ENCODE measurements at regions not wholly inside any gene's neighbourhood (a gene's known extent, or its start where the extent isn't known, plus 50 kb on each side); places are given as distances from the start of the nearest gene placed in this dataset.
"Not testable (repeated sequence)": the region's sequence is repeated elsewhere in the genome, so short reads cannot be mapped to it uniquely, and the experiment has no call there.

DNA sequence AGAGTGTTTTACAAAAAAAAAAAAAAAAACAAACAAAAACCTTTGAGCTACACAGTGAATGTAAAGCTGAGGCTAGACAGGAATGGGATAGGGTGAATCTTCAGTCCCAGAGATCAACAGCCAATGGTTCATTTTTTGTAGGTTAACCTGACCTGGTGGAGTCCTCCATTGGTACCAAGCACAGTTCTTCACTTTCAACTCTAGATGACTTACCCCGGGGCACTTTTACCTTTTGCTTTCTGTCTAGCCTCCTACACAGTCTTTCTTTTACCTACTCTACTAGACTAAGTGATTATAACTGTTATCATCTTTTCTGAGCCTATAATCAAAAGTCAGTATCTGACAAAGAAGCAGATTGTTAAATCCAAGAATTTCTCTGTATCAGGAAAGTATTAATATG is 50.9 kb downstream of the ANXA2R start:
- DNase-seq (ENCODE audit: low read depth), result no peak

DNA sequence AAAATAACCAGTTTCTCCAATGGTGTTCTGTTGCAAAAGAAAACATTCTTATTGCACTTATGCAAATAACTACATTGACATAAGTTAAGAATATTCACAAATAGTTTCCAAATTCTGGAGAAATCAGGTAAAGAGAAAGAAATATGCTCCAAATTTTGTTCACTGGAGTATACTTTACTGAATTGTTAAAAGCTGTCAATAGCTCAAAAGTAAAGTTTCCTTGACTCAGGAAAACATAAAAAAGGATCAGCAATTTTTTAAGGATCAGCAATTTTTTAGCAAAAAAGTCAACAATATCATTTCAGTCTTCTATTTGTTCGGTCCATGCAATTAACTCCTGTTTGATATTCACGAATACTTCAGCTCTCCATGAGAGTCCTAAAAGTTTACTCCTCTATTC is 51.6 kb downstream of the ANXA2R start:
- no peak for DNase-seq (ENCODE audit: low read depth)

DNA sequence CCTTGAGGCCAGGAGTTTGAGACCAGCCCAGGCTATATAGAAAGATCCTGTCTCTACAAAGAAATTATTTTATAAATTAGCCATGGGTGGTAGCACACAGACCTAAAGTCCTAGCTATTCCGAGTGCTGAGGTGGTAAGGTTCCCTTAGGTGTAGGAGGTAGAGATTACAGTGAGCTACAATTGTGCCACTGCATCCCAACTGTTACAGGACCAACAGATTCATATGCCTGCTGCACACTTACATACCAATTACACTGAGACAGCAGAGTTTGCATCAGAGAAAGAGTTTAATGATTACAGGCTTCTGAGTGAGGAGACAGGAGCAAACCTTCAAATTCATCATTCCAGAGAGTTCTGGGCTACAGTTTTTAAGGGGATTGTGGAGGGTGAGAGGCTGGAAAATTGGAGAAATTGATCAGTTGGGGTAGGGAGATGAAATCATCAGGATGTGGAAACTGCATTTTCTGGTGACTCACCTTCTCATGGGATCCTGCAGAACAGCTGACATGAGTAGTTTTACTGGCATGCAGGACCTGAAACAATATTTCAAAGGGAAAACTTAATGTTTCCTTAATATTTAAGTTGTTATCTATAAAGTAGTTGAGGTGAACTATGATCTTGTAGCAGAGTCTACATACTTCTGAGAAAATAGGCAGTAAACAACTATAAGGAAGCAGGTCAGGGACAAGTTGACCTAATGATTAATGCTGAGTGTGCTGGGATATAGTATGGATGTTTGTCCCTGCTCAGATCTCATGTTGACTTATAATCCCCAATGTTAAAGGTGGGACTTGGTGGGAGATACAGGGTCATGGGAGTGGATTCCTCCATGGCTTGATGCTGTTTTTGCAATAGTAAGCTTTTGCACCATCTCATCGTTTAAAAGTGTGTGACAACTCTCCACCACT is 54.7 kb downstream of the ANXA2R start:
- peak; percentile 46 for DNase-seq (ENCODE audit: low read depth)

DNA sequence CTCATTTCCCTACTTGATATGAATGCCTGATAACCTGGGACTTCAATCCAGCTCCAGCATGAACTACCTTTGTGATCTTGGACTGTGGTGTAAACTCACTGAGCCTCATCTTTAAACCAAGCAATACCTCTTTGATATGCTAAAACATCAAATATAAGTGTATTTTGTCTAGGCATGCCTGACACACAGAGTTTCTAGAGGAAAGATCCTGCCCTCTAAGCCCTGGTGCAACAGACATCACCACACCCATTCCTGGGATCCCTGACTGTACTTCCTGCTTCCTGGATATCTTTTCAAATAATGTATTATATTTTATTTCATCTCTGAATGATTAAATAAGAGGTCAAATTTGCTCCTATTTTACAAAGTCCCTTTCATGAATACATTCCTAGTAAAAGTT is 55.8 kb downstream of the ANXA2R start:
- no peak for DNase-seq (ENCODE audit: low read depth)

DNA sequence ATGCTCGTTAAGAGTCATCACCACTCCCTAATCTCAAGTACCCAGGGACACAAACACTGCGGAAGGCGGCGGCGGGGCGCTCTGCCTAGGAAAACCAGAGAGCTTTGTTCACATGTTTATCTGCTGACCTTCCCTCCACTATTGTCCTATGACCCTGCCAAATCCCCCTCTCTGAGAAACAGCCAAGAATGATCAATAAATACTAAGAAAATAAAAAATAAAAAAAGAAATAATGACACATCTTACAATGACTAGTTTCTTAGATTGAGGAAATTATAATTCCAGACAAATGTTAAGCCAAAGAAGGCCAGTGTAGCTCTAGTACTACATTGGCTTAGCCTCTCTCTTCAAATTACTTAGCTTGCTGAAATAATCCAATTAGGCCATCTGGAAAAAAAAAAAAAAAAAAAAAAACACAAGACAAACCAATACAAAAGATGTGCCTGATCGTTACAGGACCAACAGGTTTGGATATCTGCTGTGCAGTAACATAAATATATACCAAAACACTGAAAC is 58.0 kb downstream of the ANXA2R start:
- no peak for DNase-seq (ENCODE audit: low read depth)

DNA sequence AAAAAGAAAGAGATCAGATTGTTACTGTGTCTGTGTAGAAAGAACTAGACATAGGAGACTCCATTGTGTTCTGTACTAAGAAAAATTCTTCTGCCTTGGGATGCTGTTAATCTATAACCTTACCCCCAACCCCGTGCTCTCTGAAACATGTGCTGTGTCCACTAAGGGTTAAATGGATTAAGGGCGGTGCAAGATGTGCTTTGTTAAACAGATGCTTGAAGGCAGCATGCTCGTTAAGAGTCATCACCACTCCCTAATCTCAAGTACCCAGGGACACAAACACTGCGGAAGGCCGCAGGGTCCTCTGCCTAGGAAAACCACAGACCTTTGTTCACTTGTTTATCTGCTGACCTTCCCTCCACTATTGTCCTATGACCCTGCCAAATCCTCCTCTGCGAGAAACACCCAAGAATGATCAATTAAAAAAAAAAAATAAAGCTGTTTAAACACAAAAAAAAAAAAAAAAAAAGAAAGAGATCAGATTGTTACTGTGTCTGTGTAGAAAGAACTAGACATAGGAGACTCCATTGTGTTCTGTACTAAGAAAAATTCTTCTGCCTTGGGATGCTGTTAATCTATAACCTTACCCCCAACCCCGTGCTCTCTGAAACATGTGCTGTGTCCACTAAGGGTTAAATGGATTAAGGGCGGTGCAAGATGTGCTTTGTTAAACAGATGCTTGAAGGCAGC is 58.6 kb downstream of the ANXA2R start:
- not testable (repeated sequence) for DNase-seq (ENCODE audit: low read depth)

DNA sequence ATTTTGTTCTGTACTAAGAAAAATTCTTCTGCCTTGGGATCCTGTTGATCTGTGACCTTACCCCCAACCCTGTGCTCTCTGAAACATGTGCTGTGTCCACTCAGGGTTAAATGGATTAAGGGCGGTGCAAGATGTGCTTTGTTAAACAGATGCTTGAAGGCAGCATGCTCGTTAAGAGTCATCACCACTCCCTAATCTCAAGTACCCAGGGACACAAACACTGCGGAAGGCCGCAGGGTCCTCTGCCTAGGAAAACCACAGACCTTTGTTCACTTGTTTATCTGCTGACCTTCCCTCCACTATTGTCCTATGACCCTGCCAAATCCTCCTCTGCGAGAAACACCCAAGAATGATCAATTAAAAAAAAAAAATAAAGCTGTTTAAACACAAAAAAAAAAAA is 59.1 kb downstream of the ANXA2R start:
- DNase-seq (ENCODE audit: low read depth), result not testable (repeated sequence)

DNA sequence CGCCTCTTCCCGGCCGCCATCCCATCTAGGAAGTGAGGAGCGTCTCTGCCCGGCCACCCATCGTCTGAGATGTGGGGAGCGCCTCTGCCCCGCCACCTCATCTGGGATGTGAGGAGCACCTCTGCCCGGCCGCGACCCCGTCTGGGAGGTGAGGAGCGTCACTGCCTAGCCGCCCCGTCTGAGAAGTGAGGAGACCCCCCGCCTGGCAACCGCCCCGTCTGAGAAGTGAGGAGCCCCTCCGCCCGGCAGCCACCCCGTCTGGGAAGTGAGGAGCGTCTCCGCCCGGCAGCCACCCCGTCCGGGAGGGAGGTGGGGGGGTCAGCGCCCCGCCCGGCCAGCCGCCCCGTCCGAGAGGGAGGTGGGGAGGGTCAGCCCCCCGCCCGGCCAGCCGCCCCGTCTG is 59.7 kb downstream of the ANXA2R start:
- not testable (repeated sequence) for DNase-seq (ENCODE audit: low read depth)

DNA sequence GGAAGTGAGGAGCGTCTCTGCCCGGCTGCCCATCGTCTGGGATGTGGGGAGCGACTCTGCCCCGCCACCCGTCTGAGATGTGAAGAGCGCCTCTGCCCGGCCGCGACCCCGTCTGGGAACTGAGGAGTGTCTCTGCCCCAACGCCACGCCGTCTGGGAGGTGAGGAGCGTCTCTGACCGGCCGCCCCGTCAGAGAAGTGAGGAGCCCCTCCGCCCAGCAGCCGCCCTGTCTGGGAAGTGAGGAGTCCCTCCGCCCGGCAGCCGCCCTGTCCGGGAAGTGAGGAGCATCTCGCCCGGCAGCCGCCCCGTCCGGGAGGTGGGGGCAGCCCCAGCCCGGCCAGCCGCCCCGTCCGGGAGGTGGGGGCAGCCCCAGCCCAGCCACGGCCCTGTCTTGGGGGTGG is 60.9 kb downstream of the ANXA2R start:
- not testable (repeated sequence) for DNase-seq (ENCODE audit: low read depth)

DNA sequence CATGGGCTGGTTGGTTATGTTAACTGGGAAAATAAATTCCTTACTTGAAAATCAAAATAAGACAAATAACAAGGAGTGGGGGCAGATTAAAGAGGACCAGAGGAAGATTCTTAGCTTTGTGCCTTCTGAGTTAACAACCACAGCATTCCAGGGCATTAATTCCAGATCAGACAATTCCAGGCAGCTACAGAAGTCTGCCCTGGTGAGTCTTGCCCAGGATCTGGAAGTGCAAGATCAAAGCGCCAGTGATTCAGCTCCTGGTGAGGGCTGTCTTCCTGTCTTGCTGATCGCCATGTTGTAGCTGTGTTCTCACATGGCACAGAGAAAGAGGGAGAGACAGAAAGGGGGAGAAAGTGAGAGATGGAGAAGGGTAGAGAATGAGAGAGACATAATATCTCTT is 65.6 kb downstream of the ANXA2R start:
- DNase-seq (ENCODE audit: low read depth), result no peak

DNA sequence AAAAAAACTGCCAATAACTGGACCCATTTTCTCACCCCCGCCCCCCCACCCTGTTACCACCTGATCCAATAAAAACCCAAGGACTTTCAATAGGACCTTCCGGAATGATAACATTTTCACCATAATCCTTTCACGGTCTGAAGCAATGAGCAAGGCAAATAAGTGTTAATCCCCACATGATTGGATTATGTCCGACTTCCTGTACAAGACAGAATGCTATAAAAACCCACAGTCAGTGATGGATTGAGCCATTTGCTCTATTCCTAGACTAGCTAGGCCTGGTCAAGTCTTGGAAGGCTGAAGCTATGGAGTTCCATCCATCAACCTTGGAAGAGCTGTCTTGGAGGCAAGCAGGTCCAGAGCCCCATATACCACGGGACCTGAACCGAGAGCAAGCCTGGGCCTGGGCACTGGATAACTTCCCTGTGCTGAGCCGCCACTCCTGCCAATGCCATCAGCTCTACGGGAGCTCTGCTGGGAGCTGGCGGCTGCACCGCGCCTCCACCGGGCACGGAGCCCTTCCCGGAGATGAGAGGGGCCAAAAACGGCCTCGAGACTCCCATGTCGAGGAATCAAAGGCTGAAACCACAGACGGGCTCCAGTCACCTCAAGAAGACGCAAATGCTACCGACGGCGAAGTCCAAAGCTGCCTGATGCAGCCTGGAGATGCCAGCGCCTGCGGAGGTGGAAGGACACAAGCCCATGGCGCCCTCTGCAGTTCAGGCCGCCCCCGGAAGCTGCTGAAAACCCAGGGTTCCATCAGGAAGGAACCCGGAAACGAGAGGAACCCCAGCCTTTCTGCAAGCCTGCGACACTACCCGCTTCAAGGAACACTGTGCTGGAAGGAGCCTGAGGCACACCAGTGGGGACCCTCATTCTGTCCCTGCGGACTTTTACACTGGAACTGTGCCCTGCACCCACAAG is 69.2 kb downstream of the ANXA2R start:
- no peak for DNase-seq (ENCODE audit: low read depth)

DNA sequence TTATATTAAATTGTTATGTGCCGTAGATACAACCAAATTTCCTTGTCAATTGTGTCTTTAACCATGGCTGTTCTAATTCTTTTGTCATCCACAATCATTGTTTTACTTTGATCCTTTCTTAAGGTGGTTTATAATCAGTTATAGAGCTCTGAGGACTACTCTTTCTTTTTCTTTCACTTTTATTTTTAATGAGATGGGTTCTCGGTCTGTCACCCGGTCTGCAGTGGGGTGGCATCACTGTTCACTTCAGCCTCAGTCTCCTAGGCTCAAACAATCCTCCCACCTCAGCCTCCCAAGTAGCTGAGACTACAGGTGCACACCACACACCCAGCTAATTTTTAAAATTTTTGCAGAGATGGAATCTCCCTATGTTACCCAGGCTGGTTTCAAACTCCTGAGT is 74.2 kb downstream of the ANXA2R start:
- no peak for DNase-seq (ENCODE audit: low read depth)

DNA sequence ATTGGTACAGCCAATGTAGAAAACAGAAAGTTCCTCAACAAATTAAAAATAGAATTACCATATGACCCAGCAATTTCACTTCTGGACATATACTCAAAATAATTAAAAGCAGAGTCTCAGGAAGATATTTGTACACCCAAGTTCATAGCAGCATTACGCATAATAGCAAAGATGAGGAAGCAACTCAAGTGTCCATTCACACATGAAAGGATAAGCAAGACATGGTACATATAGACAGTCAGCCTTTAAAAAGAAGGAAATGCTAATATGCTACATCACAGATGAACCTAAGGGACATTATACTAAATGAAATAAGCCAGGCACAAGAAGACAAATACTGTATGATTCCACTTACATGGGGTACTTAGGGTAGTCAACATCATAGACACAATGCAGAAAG is 76.7 kb downstream of the ANXA2R start:
- DNase-seq (ENCODE audit: low read depth), result no peak

DNA sequence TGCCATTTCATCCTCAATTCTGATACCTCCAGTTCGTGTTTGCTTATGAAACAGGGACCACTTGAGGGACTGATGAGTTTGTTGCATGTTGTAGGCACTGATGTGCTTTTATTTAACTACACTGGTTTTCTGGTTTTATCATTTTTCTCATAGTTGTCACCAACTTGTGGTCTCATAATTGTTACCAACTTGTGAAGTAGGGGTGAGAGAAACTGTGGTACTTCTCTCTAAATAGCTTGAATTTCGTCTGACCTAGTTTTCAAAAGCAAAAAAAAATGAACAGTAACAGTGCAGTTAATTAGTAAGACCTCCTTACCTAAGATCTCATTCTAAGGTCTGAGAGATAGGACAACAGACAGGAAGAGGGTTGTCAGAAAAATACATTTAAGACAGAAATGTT is 78.0 kb downstream of the ANXA2R start:
- no peak for DNase-seq (ENCODE audit: low read depth)

DNA sequence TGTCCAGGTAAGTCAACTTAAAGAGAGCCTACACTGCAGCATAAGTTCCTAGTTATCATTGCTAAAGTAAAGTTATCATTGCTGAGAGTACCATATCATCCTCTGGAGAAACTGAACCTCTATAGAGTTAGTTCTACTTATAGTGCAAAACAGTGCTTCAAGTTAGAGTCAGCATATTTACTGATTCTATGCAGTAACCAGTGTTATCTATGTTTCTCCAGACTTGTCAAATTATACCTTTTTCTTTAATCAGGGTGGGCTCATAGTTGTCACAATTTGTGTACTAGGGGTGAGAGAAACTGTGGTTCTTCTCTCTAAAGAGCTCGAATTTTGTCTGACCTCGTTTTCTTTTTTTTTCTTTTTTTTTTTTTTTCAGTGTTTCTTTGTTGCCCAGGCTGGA is 79.6 kb downstream of the ANXA2R start:
- no peak for DNase-seq (ENCODE audit: low read depth)

DNA sequence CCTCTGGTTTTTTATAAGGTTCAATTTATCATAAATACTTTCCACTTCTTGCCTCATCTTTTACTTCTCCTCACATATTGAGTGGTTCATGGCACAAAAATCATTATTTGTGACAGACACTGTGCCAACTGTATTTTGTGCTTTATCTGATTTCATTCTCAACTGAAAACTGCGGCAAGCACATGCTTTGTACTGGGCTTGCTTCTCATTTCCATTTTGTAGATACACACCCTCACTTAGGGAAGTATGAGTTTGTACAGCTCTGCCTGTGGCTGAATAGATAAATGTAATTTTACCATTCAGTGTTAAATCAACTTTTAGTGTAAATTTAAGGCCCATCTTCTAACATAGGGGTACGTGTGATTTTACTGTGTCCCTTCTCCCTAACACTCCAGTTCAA is 83.6 kb downstream of the ANXA2R start:
- DNase-seq (ENCODE audit: low read depth), result no peak

DNA sequence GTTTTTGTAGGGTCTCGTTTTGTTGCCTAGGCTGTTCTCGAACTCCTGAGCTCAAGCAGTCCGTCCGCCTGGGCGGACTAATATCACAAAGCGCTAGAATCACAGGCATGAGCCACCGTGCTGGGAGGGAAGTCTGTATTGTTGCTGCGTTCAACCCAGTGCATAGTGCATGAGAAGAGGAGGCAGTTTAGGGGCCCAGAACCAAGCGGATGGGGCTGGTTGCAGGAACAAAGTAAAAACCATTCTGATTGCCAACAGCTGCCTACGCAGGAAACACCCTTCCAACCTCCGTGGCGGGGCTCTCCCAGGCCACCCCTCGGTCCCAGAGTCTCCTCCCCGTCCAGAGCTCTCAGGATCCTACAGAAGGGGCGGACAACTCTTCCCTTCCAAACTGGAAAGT is 87.1 kb downstream of the ANXA2R start:
- DNase-seq (ENCODE audit: low read depth), result no peak

DNA sequence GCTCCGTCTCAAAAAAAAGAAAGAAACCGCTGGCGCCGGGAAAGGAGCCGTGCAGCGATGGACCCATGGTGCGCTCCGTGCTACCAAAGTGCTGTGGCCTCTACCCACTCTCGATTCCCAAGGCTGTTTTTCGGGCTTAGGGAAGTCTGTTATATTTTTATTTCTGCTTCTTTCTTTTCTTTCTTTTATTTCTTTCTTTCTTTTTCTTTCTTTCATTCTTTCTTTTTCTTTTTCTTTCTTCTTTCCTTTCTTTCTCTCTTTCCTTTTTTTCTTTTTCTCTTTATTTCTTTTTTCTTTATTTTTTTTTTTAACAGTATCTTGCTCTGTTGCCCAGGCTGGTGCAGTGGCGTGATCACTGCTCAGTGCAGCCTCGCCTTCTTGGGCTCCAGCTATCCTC is 87.5 kb downstream of the ANXA2R start:
- DNase-seq (ENCODE audit: low read depth), result no peak

DNA sequence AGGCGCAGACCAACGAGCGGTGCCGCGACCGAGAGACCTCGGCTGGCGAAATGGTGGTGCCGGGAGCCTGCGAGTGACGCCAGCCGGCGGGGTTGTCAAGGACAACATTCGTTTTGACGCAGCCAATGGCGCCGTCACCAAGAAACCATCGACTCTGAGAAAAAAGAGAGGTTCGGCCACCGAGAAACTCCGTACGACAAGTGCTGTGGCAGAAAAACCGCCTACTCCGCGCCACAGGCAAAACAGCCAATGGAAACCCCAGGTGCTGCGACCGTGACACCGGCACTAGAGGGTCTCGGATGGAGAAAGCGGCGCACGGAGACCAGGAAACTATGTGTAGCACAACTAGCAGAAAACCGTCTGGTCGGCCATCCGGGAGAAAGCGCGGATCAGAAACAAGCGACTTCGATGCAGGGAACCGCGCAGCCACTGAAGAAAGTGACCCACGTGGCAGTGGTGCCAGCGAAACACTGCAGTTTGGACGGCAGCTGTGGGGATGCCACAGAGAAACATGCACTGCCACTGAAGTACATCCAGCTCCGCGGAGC is 88.8 kb downstream of the ANXA2R start:
- DNase-seq (ENCODE audit: low read depth), result no peak

DNA sequence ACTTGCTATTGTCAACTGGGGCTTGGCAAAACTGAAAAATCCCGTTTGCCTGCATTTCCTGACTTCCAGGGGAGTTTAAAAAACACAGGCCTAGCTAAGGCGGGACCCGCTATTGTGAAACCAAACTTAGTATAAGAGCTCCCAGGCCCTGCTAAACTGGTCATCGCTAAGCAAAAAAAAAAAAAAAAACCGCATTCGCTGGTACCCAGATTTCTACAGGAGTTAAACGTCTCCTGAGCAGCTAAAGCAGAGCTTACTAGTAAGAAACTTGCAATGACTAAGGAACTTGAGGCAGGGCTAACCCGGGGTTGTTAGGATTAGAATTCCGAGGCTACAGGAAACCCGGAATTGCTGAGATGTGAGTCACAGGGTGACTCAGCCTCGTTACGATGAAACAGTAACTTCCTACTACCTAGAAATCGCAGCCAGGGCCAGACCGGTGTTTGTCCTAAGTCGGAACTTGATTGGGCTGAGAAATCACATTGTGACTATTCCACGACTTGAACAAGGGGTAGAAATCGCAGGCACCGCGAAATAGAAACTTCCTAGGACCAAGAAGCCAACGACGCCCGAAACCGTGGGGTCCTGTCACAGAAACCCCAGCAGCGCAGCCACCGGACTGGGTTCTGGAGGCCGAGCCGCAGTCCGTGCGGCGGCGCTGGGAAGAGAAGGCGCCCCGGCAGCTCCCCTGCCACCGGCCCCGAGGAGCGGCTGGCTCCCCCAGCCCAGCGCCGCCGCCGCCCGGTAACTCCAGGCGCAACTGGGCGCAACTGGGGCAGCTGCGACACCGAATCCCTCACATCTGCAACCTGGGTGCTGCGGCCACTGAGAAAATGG is 89.4 kb downstream of the ANXA2R start:
- DNase-seq (ENCODE audit: low read depth), result peak; percentile 99

DNA sequence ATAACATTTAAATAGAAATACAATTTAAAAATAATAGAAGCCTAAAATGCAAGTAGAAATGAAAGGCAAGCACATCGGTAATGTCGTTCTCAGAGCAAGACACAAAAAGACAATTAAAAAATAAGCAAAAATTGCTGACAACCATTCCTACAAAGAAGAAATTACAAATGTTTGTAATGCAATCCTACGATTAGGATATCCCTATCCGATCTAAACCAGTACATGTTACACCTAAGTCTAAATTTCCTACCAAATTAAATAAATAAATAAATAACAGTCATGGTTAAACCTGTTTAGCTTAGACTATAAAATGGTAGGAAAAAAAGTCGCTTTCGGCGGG is 90.0 kb downstream of the ANXA2R start:
- DNase-seq (ENCODE audit: low read depth), result no peak

All from fibroblast of the conjunctiva (primary cell).